HG03097 (cell line): ENCODE measurements at regions not wholly inside any gene's neighbourhood (a gene's known extent, or its start where the extent isn't known, plus 50 kb on each side); places are given as distances from the start of the nearest gene placed in this dataset.

Experiments
- ATAC-seq: cut with Tn5 transposase; IDR thresholded peaks from one replicate; pipeline ENCODE4 v1.9.1; 2021; ENCODE audit not compliant: unreplicated experiment, low FRiP score

DNA sequence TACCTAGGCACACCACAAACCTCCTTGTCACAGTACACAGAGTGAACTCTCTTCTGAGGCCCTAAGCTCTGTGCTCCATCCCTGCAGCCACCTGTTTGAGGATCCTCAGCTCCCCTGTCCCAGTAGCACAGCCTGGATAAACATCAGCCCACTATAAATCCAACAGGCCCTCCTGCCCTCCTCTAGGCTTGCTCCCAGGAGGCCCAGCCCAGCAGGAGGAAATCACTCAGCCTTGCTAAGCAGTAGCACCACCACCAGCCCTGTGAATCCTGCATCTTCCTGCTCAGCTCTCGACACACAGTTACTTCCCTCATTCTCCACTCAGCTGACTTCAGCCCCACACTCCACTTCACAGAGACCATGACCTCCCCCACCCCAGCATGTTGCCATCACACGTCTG is 273.9 kb downstream of the BCOR start:
- no peak for ATAC-seq

GRCh38 chrX:39826813-39827543 is 270.8 kb downstream of the BCOR start:
- no peak for ATAC-seq

- ATAC-seq = no peak
Observed at GRCh38 chrX:39827951-39828350, 269.8 kb downstream of the BCOR start.

GRCh38 chrX:39828971-39829370 is 268.8 kb downstream of the BCOR start:
- ATAC-seq = no peak

DNA sequence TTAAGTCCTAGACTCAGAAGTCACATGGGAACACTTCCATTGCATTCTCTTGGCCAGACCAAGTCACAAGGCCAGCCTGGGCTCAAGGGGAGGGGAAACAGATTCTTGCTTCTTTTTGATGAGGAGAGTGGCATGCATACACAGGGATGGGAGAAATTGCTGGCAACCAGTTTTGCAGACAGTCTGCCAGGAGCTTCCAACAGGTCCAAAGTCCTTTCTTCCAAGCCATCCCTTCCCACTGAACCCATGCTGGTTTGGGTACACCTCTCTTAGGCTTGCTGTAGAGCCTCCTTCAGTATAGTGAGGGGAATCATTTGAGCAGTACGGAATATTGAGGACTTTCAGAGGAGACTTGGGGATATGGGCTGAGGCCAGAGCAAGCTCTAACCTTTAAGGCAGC is 267.8 kb downstream of the BCOR start:
- no peak for ATAC-seq

GRCh38 chrX:39830414-39830813 is 267.3 kb downstream of the BCOR start:
- ATAC-seq = no peak

- ATAC-seq = no peak
Observed at GRCh38 chrX:39832211-39832610, 265.5 kb downstream of the BCOR start.

DNA sequence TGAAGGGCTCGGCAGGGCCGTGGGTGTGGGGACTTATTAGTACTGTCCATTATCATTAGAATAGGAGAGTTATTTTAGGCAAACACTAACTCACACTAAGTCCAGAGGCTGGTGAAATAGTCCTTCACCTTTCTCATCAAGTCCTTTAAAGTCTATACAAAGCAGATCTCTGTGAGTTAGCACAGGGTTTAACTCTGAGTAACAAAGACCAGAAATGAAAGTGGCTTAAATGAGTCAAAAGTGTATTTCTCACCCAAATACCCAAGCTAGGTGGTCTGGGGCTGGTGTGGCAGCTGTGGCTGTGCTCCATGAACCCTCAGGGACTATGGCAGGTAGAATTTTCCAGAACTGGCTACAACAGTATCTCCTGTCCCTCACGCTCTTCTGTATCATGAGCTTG is 263.2 kb downstream of the BCOR start:
- no peak for ATAC-seq

DNA sequence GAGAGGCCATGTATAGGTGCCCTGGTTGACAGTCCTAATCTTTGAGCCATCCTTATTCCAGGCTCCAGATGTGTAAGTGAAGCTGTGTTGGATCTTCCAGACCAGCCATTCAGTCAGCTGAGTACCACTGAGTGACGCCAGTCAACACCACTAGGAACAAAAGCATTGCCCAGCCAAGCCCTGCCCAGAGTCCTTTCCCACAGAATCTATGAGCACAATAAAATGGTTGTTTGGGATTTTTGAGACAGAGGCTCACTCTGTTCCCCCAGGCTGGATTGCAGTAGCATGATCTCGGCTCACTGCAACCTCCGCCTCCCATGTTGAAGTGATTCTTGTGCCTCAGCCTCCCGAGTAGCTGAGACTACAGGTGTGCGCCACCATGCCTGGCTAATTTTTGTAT is 262.5 kb downstream of the BCOR start:
- ATAC-seq = no peak

DNA sequence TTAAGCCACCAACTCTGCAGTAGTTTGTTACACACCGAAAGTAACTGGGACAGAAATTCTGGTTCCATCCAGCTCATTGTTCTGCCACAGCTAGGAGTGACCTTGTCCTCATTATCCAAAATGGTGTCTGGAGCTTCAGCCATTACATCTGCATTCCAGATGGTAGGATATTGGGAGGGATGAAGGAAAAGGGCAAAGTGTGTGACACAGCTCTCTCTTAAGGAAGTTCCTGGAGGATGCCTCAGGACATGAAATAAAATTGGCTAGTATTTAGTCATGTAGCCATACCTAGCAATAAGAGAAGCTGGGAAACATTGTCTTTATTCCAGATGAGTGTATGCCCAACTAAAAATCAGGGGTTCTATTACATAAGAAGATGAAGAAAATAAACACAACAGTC is 262.0 kb downstream of the BCOR start:
- ATAC-seq = no peak

GRCh38 chrX:39836802-39837420 is 260.8 kb downstream of the BCOR start:
- no peak for ATAC-seq

GRCh38 chrX:39837688-39838087 is 260.1 kb downstream of the BCOR start:
- no peak for ATAC-seq

DNA sequence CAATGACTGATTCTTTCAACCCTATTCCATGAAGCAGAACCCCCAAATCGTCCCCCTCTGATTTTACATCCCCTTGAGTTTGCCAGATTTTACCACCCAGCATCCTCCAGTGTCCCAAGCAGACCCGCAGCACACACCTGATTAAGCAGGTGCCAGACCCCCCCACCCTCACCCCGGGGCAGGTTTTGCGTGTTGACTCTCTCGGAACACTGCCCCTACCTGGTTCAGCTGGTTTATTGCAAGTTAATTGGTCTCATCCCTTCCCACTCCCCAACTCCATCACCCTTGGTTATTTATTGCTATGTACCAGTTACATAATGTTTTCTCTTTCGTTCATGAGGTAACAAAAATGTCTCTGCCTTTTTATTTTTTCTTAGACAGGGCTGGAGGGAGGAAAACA is 258.4 kb downstream of the BCOR start:
- ATAC-seq = no peak

- ATAC-seq = no peak
Observed at GRCh38 chrX:39840133-39840532, 257.6 kb downstream of the BCOR start.

GRCh38 chrX:39840581-39841093 is 257.1 kb downstream of the BCOR start:
- ATAC-seq = no peak

- ATAC-seq = no peak
Observed at GRCh38 chrX:39841604-39842003, 256.2 kb downstream of the BCOR start.

DNA sequence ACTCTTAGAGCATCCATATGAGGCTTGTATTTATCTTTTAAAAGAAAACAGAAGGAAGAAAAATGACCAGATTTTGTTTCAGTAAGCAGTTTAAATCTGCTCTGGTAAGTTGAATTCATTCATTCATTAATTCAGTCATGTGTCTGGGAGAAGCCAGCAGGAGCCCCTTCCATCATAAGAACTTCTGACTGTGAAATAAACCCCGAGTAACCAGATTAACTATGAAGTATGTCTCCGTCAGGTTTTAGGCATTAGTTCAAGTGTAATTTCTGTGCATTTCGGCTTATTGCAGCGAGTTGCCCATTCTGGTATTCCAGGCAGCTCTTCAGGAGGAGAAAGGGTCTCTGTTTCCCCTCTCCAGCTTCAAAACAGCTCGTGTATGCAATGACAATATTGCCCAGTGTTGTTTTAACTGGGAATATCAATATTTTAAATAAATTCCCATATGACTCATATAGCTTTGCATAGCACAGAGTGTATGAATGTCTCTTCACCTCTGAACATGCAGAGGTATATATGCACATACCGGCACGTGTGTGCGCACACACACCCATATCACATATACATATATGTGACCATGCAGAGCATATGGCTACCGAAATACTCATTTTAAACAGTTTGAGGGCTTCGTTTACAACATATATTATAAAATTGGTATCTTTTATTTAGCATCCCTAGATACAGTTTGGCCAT is 255.3 kb downstream of the BCOR start:
- no peak for ATAC-seq

DNA sequence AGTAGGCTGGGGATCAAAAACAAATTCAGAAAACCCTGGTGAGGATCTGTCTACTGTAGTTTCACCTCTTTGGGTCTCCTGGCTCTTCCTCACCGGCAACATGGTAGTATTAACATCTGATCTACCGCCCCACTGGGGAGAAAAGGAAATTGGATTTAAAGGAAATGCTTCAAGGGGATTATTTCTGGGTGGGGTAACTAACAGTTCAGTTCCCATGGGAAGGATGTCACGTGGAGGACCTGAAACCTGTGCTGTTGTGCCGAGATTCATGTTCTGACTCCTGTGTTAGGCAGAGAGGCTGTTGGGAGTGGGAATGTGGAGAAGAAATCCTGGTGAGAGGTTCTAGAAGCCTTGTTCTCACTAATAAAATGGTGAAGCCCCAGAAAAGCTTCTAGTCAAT is 254.4 kb downstream of the BCOR start:
- no peak for ATAC-seq

GRCh38 chrX:39845233-39845632 is 252.5 kb downstream of the BCOR start:
- ATAC-seq = no peak

- no peak for ATAC-seq
Observed at GRCh38 chrX:39846460-39846859, 251.3 kb downstream of the BCOR start.

- ATAC-seq = no peak
Observed at GRCh38 chrX:39848243-39848642, 249.5 kb downstream of the BCOR start.

DNA sequence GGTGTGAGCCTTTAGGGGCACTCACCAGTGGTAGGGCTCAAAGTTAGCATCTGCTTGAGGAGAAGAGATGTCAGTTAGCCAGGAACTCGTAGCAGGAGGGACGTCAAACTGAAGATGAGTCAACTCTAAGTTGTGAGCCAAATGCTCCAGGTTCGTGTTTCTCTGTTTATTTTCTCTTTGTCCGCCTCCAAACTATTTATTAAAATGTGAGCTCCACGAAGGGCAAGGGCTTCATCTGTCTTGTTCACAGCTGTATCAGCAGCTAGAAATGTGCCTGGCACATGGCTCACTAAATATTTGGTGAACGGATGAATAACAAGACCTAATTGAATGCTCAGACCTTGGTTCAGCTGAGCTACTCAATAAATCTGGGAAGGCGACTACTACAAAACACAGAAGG is 248.9 kb downstream of the BCOR start:
- ATAC-seq = no peak
